Sigmoid colon (tissue), 4 donors: ENCODE measurements at regions not wholly inside any gene's neighbourhood (a gene's known extent, or its start where the extent isn't known, plus 50 kb on each side); places are given as distances from the start of the nearest gene placed in this dataset.
A peak's percentile ranks its signal among the peaks of the same experiment; 100 is the strongest.

ENCODE experiments used
- EP300 ChIP-seq, 4 donors: sonication (generic); formaldehyde crosslinking; IDR thresholded peaks; one replicate each; pipeline ENCODE4 v1.6.1; 2017; ENCODE audit warnings: antibody characterized with exemption in 4 of 4
- POLR2A ChIP-seq, 2 donors: fragments of 450-650 bp; IDR thresholded peaks; one replicate each; pipeline ENCODE4 v1.6.1; 2016; ENCODE audit warnings: antibody characterized with exemption in 2 of 2, mild to moderate bottlenecking in 2 of 2, moderate library complexity in 2 of 2
- POLR2AphosphoS5 ChIP-seq, 4 donors: sonication (generic); formaldehyde crosslinking; IDR thresholded peaks; one replicate each; pipeline ENCODE4 v1.6.1; 2017; ENCODE audit warnings: antibody characterized with exemption in 4 of 4
- TF ChIP-seq, protein P1 (sequence below), 4 experiments: fragments of 450-650 bp in 3 of 4; fragments of 200-600 bp in 1 of 4; IDR thresholded peaks; one replicate each; pipeline ENCODE4 v1.5.1; 2016 to 2019; ENCODE audit warnings: antibody characterized with exemption in 4 of 4, mild to moderate bottlenecking in 3 of 4, moderate library complexity in 2 of 4

DNA sequence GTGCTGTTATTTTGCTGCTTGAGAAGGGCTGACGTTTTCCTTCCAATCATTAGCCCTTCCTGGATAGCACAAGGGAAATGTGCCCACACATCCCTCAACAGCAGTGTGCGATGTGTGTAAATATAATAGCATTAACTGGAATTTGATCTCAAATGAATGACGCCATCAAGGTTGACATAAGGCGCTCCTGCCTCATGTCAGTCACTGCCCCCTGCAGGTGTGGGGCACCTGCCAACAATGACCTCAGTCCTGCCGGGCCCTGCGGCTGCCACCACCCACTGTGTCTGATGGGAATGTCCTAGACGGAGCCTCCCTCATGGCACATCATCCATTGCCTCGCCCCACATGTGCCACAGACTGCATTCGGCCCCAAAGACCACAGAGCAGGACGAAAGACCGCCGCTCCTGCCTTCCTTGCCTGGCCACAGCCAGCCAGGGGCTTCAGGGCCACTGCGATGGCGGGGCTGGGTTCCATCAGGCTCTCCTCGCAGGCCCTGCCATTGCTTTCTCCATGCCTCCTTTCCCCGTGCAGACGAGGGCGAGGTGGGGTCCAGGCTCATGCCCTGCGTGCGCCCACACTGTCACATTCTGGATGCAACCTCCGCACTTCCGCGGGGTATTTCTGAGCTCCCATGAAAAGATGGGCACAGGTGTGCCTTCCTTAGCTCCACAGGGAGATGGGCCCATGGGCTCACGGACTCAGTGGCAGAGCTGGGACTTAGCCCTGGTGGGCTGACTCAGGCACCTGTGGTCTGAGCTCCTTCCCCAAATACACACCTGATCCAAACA lies 146.7 kb downstream of the SOX1 start:
- TF ChIP-seq, protein P1, sequence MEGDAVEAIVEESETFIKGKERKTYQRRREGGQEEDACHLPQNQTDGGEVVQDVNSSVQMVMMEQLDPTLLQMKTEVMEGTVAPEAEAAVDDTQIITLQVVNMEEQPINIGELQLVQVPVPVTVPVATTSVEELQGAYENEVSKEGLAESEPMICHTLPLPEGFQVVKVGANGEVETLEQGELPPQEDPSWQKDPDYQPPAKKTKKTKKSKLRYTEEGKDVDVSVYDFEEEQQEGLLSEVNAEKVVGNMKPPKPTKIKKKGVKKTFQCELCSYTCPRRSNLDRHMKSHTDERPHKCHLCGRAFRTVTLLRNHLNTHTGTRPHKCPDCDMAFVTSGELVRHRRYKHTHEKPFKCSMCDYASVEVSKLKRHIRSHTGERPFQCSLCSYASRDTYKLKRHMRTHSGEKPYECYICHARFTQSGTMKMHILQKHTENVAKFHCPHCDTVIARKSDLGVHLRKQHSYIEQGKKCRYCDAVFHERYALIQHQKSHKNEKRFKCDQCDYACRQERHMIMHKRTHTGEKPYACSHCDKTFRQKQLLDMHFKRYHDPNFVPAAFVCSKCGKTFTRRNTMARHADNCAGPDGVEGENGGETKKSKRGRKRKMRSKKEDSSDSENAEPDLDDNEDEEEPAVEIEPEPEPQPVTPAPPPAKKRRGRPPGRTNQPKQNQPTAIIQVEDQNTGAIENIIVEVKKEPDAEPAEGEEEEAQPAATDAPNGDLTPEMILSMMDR (IDR thresholded peaks at IDR 0.05) = peak in 1 of 4 experiments; percentile 5
- TF ChIP-seq POLR2A (IDR thresholded peaks at IDR 0.05) (no peak), EP300 (IDR thresholded peaks at IDR 0.05) (no peak), POLR2AphosphoS5 (IDR thresholded peaks at IDR 0.05) (no peak)
